Endothelial cell of umbilical vein (primary cell): ENCODE measurements at regions not wholly inside any gene's neighbourhood (a gene's known extent, or its start where the extent isn't known, plus 50 kb on each side); places are given as distances from the start of the nearest gene placed in this dataset.

ENCODE experiments used
- BruUV-seq: library from RNA; stranded (reverse); fragments of 400-500 nt; replicated peaks from 2 replicates; lab custom pipeline; 2021; lab: Mats Ljungman, UMichigan
- CTCF ChIA-PET: fragments of 300-600, 350-600 bp; sonication (Branson Sonifier 250); formaldehyde crosslinking; loops from one replicate; lab custom pipeline; 2021; ENCODE audit warnings: antibody characterized with exemption, inconsistent platforms; lab: Charles Lee
- POLR2A ChIA-PET: fragments of 300-600, 350-600 bp; sonication (Branson Sonifier 250); formaldehyde crosslinking; loops from one replicate; lab custom pipeline; 2021; ENCODE audit warnings: antibody characterized with exemption, inconsistent platforms; lab: Charles Lee
- DNase-seq: peaks from one replicate; pipeline ENCODE4 v3.0.0-alpha.2; 2011; ENCODE audit warnings: low read depth, low spot score
- FAIRE-seq: peaks from 2 replicates; lab custom pipeline; 2011; peaks lifted over from hg19 to GRCh38; lab: Jason Lieb, UNC
- H2AFZ ChIP-seq: 2 replicates; pipeline ENCODE4 v1.6.0; 2012; ENCODE audit warnings: low read depth, low read length, control low read depth, inconsistent platforms
- H3K27ac ChIP-seq: 2 replicates; pipeline ENCODE4 v1.5.1; 2011; ENCODE audit warnings: low read depth, mild to moderate bottlenecking, control low read depth, low read length, moderate library complexity; ENCODE audit not compliant: insufficient read depth
- H3K27me3 ChIP-seq, 2 experiments: 2 replicates each; pipeline versions ENCODE4 v1.6.0 to v1.6.1; 2011; ENCODE audit warnings: low read length in 2 of 2, mixed read lengths in 1 of 2; ENCODE audit not compliant: control insufficient read depth in 2 of 2, insufficient read depth in 2 of 2
- H3K36me3 ChIP-seq, 2 experiments: 2 replicates in 1 of 2; 3 replicates in 1 of 2; pipeline ENCODE4 v1.5.1; 2011; ENCODE audit warnings: low read length in 2 of 2, mild to moderate bottlenecking in 1 of 2, moderate library complexity in 1 of 2; ENCODE audit not compliant: control insufficient read depth in 2 of 2, insufficient read depth in 2 of 2; ENCODE audit errors: extremely low read depth in 1 of 2
- H3K4me1 ChIP-seq: 3 replicates; pipeline ENCODE4 v1.5.1; 2011; ENCODE audit warnings: mild to moderate bottlenecking, low read length; ENCODE audit not compliant: control insufficient read depth, insufficient read depth; ENCODE audit errors: extremely low read depth
- H3K4me2 ChIP-seq: 2 replicates; pipeline ENCODE4 v1.6.1; 2011; ENCODE audit warnings: low read length, control low read depth, mixed read lengths; ENCODE audit not compliant: insufficient read depth
- H3K4me3 ChIP-seq, 3 experiments: fragments of 200-600 bp in 1 of 3; sonication (generic), shearing (Covaris generic) in 1 of 3; replicated peaks in 1 of 3; 2 replicates each; pipeline ENCODE4 v1.5.1; 2011 to 2016; ENCODE audit warnings: control low read depth in 3 of 3, low read length in 3 of 3, mild to moderate bottlenecking in 2 of 3, inconsistent platforms in 1 of 3, low read depth in 1 of 3, moderate library complexity in 1 of 3; ENCODE audit not compliant: insufficient read depth in 1 of 3
- H3K79me2 ChIP-seq: 2 replicates; pipeline ENCODE4 v1.6.0; 2012; ENCODE audit warnings: low read length, inconsistent platforms; ENCODE audit not compliant: control insufficient read depth, insufficient read depth
- H3K9ac ChIP-seq: replicated peaks from 2 replicates; pipeline ENCODE3; 2011; ENCODE audit warnings: low read length, control low read depth; ENCODE audit not compliant: insufficient read depth; ENCODE audit errors: extremely low read depth
- H3K9me1 ChIP-seq: replicated peaks from 3 replicates; pipeline ENCODE4 v1.6.0; 2011; ENCODE audit warnings: mild to moderate bottlenecking, low read length; ENCODE audit not compliant: control insufficient read depth, insufficient read depth; ENCODE audit errors: extremely low read depth
- H3K9me3 ChIP-seq: replicated peaks from 2 replicates; pipeline ENCODE4 v1.5.1; 2012; ENCODE audit warnings: low read length, inconsistent platforms; ENCODE audit not compliant: control insufficient read depth, insufficient read depth
- H4K20me1 ChIP-seq: replicated peaks from 2 replicates; pipeline ENCODE3; 2011; ENCODE audit warnings: mild to moderate bottlenecking, low read length; ENCODE audit not compliant: control insufficient read depth, insufficient read depth; ENCODE audit errors: extremely low read depth
- CTCF ChIP-seq, 2 donors: IDR thresholded peaks; 1 replicate in 1 of 2; 2 replicates in 1 of 2; pipeline ENCODE4 v1.5.1; 2011; ENCODE audit warnings: low read length in 2 of 2, mild to moderate bottlenecking in 2 of 2, moderate library complexity in 2 of 2, control low read depth in 1 of 2, inconsistent platforms in 1 of 2, low read depth in 1 of 2; ENCODE audit not compliant: insufficient read depth in 1 of 2; ENCODE audit errors: extremely low read depth in 1 of 2
- EZH2 ChIP-seq: IDR thresholded peaks from 2 replicates; pipeline ENCODE4 v1.6.1; 2012; ENCODE audit warnings: borderline replicate concordance, low read depth, mild to moderate bottlenecking, moderate library complexity, low read length, inconsistent platforms; ENCODE audit not compliant: severe bottlenecking
- FOS ChIP-seq: IDR thresholded peaks from 2 replicates; pipeline ENCODE4 v1.6.1; 2011; ENCODE audit warnings: mild to moderate bottlenecking, low read length, moderate library complexity, borderline replicate concordance; ENCODE audit not compliant: insufficient read depth
- GATA2 ChIP-seq: IDR thresholded peaks from 2 replicates; pipeline ENCODE4 v1.7.0; 2011; ENCODE audit warnings: low read depth, mild to moderate bottlenecking, moderate library complexity, mixed read lengths, low read length; ENCODE audit not compliant: insufficient read length, insufficient read depth
- JUN ChIP-seq: IDR thresholded peaks from 2 replicates; pipeline ENCODE4 v1.6.1; 2011; ENCODE audit warnings: borderline replicate concordance, low read depth; ENCODE audit not compliant: insufficient read length, insufficient read depth
- MAX ChIP-seq: IDR thresholded peaks from 2 replicates; pipeline ENCODE4 v1.6.1; 2011; ENCODE audit not compliant: insufficient read depth, insufficient read length
- MYC ChIP-seq: IDR thresholded peaks from one replicate; pipeline ENCODE4 v1.6.1; 2011; ENCODE audit warnings: mild to moderate bottlenecking, low read depth, low read length
- POLR2A ChIP-seq: IDR thresholded peaks from 2 replicates; pipeline ENCODE4 v1.6.1; 2012; ENCODE audit warnings: low read depth, mild to moderate bottlenecking, control low read depth, low read length
- POLR2AphosphoS5 ChIP-seq: IDR thresholded peaks from 2 replicates; pipeline ENCODE4 v1.6.1; 2012; ENCODE audit warnings: low read depth, mild to moderate bottlenecking, control low read depth, low read length, moderate library complexity; ENCODE audit not compliant: insufficient read depth
- dilution Hi-C: fragments of 300-500 bp; cut with MboI; formaldehyde crosslinking; loops from one replicate; pipeline ENCODE4 v1.15.0; 2019; ENCODE audit warnings: low sequenced_read_pairs; ENCODE audit not compliant: extremely low pct_ligation_motif_present
- intact Hi-C: fragments of 100-400 bp; cut with micrococcal nuclease; formaldehyde crosslinking; loops from one replicate; pipeline ENCODE4 v1.10.0; 2022

- intact Hi-C loops (no loop called here), dilution Hi-C loops (no loop called here)
- no peaks in the 10 kb centered on the region for H3K27me3 ChIP-seq
- no peaks in the 10 kb centered on the region for H3K36me3 ChIP-seq
- no peak overlapping the region for H3K27ac ChIP-seq
- H3K9ac ChIP-seq = no peak overlapping the region
- no peaks in the 10 kb centered on the region for H3K9me1 ChIP-seq
- H3K4me1 ChIP-seq = no peaks in the 10 kb centered on the region
- CTCF ChIA-PET = no interaction called here
- BruUV-seq = no TSS peak
- no peaks in the 10 kb centered on the region for H4K20me1 ChIP-seq
- DNase-seq (no peak), FAIRE-seq (no peak)
- no peak for TF ChIP-seq GATA2
- TF ChIP-seq CTCF (IDR thresholded peaks at IDR 0.05; ENCODE audit: extremely low read depth in 1 of 2, insufficient read depth in 1 of 2, low read depth in 1 of 2, low read length in 2 of 2) = no peak
- TF ChIP-seq POLR2AphosphoS5 = no peak
- no peak for TF ChIP-seq POLR2A
- no peak for TF ChIP-seq MYC
- TF ChIP-seq FOS = no peak
- no peak for TF ChIP-seq MAX
- no peak for TF ChIP-seq JUN
- no peak for TF ChIP-seq EZH2
- POLR2A ChIA-PET = no interaction called here
- H3K4me2 ChIP-seq = no peak overlapping the region
- no peaks in the 10 kb centered on the region for H3K9me3 ChIP-seq
- H3K4me3 ChIP-seq = no peak overlapping the region
- no peaks in the 10 kb centered on the region for H3K79me2 ChIP-seq
- H2AFZ ChIP-seq = no peak overlapping the region
Measured at GRCh38 chr4:123081971-123082370, 159.6 kb upstream of the NUDT6 start.
